G401 (cell line): ENCODE measurements at regions not wholly inside any gene's neighbourhood (a gene's known extent, or its start where the extent isn't known, plus 50 kb on each side); places are given as distances from the start of the nearest gene placed in this dataset.

Source experiments
- DNase-seq: peaks from one replicate; pipeline ENCODE4 v3.0.0-alpha.2; 2015; ENCODE audit warnings: low spot score
- in situ Hi-C: cut with HindIII; loops from 2 replicates; pipeline ENCODE4 v1.10.0; 2016; ENCODE audit warnings: low sequenced_read_pairs, mixed read lengths

- in situ Hi-C loops, result no loop called here
- DNase-seq, result no peak
Observed at GRCh38 chr7:50146692-50147091, 53.6 kb upstream of the ZPBP start.

DNA sequence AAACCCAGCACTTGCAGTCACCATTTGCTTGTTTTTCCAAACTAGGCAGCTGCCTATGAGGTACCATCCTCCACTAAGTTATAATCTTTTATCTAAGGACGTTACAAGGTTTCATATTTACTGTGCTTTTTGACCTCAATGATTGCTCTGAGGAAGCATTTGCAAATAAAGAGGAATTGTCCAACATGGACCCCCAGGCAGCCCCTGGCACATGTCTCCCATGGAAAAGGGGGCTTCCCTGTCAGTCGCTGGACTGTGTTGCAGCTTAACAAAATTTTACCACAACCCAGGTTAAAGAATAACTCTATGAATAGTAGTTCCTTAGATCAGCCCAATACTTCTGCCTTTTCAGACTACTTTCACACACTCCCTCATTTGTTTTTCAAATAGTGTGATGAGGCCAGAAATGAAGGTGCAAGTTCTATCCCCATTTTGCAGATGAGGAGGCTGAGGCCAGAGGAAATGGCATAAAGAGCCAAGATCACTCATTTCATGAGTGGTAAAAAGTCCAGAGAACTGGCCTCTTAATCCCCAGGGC is 52.8 kb upstream of the ZPBP start:
- in situ Hi-C loops, result no loop called here
- DNase-seq, result no peak

DNA sequence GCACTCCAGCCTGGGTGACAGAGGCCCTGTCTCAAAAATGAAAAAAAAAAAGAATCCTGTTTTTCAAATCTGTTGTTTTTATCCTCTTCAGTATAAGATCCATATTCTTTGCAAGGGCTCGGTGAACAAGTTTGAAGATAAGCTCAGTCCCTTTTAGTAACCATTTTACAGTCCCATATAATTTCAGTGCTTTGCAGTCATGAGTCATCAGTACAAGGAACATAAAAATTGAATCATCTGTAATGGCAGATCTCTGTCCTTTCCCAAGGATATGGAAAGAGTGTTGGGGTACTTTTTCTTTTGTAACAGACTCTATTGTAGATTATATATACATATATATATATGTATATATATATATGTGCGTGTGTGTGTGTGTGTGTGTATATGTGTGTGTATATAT is 52.2 kb upstream of the ZPBP start:
- in situ Hi-C loops, result no loop called here
- no peak for DNase-seq
